ENCODE measurements at regions not wholly inside any gene's neighbourhood (a gene's known extent, or its start where the extent isn't known, plus 50 kb on each side); places are given as distances from the start of the nearest gene placed in this dataset.

DNA sequence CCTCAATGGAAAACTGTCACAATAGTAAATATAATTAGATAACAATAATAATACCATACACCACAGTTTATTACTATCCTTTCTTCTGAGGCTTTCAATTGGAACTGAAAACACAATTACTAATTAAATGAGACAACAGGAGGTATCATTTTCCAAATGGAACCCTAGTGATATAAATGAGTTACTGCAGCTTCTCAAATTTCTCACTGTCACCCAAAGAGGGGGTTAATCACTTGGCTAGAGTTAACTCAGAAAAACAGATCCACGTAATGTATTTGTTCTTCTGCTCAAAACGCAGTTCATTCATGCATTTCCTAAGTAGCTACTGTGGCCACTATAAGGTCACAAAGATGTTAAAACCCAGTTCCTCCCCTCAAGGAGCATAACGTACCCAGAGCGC is 120.9 kb upstream of the FOXN3 start:
- TF ChIP-seq, protein P1, sequence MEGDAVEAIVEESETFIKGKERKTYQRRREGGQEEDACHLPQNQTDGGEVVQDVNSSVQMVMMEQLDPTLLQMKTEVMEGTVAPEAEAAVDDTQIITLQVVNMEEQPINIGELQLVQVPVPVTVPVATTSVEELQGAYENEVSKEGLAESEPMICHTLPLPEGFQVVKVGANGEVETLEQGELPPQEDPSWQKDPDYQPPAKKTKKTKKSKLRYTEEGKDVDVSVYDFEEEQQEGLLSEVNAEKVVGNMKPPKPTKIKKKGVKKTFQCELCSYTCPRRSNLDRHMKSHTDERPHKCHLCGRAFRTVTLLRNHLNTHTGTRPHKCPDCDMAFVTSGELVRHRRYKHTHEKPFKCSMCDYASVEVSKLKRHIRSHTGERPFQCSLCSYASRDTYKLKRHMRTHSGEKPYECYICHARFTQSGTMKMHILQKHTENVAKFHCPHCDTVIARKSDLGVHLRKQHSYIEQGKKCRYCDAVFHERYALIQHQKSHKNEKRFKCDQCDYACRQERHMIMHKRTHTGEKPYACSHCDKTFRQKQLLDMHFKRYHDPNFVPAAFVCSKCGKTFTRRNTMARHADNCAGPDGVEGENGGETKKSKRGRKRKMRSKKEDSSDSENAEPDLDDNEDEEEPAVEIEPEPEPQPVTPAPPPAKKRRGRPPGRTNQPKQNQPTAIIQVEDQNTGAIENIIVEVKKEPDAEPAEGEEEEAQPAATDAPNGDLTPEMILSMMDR (IDR thresholded peaks at IDR 0.05; ENCODE audit: low read depth, low read length): no peak
- no peak for TF ChIP-seq POLR2A (IDR thresholded peaks at IDR 0.05; ENCODE audit: extremely low read depth, insufficient read length)
- TF ChIP-seq, protein P2, sequence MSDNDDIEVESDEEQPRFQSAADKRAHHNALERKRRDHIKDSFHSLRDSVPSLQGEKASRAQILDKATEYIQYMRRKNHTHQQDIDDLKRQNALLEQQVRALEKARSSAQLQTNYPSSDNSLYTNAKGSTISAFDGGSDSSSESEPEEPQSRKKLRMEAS (IDR thresholded peaks at IDR 0.05; ENCODE audit: low read depth, low read length): no peak

Measured in NB4 (cell line).